HG03139 (cell line): ENCODE measurements at regions not wholly inside any gene's neighbourhood (a gene's known extent, or its start where the extent isn't known, plus 50 kb on each side); places are given as distances from the start of the nearest gene placed in this dataset.

ENCODE experiments used
- ATAC-seq: cut with Tn5 transposase; IDR thresholded peaks from one replicate; pipeline ENCODE4 v1.9.1; 2021; ENCODE audit not compliant: unreplicated experiment

DNA sequence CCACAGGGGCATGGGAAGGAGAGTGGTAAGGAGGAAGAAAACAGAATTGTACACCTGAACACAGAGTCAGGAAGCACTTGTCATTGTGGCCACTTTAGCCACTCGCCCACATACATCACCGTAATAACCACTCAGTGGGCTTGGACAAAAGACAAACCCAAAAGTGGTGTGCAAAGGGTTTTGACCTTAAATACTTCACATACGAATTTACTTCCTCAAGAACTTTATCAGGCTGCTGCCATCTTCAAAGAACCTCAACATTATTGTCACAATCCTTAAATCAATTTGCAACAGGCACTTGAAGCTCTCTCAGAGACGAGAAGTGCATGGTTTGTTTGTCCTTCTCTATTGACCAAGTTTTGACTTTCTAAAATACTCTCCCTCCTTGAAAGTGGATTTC is 187.3 kb upstream of the EGLN3 start:
- ATAC-seq = no peak

- ATAC-seq = no peak
These were observed 186.3 kb upstream of the EGLN3 start for GRCh38 chr14:34137001-34137745.

- no peak for ATAC-seq
These were observed 184.6 kb upstream of the EGLN3 start for GRCh38 chr14:34135492-34135891.

- ATAC-seq = no peak
These were observed 183.6 kb upstream of the EGLN3 start for GRCh38 chr14:34134484-34134883.

GRCh38 chr14:34129927-34130552 is 179.2 kb upstream of the EGLN3 start:
- no peak for ATAC-seq

DNA sequence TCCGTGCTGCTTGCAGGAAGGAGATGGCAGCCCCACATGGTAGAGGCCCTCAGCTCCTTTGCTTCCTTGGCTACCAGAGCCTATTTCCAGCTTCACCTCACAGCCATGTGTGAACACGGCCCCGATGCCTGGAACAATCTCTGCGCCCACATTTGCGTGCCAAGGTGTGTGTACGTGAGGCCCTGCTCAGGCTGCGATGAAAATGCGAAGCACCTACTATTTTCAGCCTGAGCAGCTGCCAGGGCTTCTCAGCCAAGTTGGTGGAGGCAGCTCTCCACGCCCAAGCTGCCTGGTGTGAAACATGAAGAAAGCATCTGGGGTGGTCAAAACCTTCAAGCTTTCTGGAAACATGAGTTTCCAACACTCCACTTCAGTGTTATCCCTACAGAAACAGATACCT is 177.8 kb upstream of the EGLN3 start:
- ATAC-seq = no peak

- no peak for ATAC-seq
These were observed 175.7 kb upstream of the EGLN3 start for GRCh38 chr14:34126586-34126985.

GRCh38 chr14:34124585-34124984 is 173.7 kb upstream of the EGLN3 start:
- ATAC-seq = no peak

DNA sequence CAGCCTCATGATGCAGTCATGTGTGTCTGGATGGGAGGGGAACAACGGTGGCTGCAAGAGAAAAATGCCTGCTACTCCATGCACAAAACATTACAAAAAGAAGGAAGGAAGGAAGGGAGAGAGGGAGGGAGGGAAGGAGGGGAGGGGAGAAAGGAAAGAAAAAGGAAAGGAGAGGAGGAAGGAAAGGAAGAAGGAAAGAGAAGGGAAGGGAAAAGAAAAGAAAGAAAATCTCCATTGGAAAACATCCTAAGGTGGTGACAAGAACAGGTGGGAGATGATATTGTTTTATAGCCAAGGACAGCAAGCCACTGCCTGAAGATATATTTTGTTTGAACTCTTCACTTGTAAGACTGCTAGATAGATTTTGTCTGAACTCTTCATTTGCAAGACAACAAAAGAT is 171.8 kb upstream of the EGLN3 start:
- ATAC-seq = no peak

DNA sequence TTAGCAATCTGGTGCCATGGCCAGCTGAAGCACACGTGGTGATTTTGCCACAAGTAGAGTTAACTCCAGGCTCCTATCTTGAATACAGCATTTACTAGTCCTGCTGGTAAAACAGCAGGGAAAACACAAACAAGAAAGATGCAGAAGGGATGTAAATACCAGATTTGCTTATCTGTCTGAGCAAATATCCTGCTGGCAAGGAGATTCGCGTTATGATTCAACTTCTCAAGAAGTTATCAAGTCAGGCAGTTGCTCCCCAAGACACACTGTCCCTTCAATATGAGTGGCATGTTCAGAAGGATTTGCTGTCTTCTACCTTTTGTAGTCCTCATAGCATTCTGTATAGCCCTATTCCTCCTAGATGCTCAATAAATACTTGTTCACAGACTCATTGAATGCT is 171.2 kb upstream of the EGLN3 start:
- ATAC-seq = no peak

DNA sequence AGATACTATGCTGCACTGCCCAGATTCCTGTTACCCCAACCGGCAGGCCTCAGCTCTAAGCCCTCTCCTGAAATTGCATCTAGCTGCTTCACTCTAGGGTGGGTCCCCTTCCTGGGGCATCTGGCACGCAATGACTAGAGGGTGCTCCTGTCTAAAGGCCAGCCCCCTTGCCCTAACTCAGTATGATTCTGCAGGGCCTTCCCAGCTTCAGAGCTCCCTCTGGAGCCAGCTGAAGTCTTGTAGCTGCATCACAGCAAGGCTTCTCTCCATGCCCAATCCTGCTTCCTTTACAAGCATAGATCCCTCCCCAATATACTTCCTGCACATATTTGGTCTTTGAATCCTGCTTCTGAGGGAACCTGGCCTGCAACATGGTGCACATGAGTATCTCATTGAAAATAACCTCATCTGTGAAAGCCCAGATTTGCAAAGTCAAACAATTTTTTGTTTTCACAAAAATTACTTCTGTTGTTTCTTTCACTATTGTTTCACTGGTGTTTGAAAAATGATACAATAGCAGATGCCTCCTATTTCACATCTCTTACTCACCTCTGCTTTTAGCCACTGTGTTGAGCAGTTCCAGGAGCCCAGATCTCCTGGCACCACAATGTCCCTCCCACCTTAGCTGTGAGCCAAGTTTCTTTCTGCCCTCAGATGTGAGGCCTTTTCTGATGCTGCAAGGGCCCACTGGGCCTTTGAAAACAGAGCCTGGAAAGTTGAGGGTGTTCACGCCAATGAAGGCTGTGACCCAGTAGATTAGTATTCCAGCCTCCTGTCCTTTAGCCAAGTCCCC is 169.5 kb upstream of the EGLN3 start:
- no peak for ATAC-seq

DNA sequence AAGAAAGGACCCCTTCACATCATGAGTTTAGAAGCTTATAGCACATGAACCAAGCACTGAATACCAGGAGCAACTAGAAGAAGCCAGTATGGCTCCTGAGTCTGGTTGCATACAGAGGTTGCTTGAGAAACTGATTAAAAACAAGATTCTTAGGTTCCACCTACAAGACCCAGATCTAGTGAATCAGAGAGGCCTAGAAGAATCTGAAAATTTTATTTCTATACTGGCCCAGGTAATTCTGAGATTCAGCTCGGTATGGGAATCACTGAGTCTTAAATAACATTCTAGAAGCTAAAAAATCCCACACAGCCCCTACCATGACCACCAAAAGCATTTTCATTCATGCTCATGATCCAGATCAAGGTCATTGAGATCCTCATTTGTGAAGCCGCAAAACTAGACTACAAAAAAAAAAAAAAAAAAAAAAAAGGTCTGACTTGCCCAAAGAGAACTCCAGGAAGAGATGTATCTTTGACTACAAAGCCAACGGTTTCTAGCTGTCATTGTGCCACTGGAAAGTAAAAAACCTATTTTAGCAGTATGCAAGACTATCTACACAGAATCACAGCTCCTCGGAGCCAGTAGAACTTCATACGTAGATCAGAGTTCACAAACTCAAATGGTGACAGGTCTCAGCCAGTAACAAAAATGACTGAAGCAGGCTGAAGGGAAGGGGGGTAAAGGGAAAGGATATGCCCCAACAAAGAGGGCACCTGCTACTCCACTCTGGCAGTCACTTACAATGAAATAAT is 168.4 kb upstream of the EGLN3 start:
- no peak for ATAC-seq

DNA sequence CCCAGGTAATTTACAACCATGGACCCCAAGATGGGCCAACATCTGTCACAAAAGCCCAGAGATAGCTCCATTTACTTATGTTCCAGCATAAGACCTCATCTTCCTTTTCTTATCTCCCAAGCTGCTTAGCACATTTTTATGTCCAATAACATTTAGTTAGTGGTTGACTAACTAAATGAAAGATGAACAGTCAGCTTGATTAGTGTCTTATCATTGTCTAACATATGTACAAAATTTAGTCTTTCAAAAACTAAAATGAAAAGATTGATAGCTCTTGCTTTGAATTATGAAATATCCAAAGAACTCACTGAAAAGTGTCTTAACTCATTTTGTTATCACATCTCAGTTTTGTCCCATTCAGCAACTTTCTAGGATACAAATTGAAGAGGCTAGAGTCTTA is 163.1 kb upstream of the EGLN3 start:
- ATAC-seq = no peak

GRCh38 chr14:34113005-34113511 is 162.2 kb upstream of the EGLN3 start:
- no peak for ATAC-seq

GRCh38 chr14:34111953-34112352 is 161.1 kb upstream of the EGLN3 start:
- ATAC-seq = no peak

DNA sequence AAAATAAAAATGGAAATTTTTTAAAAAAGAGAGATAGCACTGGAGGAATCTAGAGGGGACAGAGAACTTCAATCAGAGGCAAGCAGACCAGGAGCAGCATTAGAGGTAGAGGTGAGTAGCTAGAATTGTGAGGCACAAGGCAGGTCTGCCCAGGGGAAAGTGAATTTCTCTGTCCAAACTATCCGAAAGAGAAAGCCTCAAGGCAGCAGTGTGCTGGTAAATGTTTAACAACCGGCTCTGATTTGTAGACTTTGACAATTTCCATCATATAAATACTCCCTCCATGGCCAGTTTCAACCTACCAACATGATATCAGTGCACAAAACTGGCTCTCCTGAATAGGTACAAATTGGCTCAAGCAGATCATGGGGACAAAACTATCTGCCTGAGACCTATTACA is 160.6 kb upstream of the EGLN3 start:
- ATAC-seq = no peak

- no peak for ATAC-seq
These were observed 159.7 kb upstream of the EGLN3 start for GRCh38 chr14:34110531-34110930.

DNA sequence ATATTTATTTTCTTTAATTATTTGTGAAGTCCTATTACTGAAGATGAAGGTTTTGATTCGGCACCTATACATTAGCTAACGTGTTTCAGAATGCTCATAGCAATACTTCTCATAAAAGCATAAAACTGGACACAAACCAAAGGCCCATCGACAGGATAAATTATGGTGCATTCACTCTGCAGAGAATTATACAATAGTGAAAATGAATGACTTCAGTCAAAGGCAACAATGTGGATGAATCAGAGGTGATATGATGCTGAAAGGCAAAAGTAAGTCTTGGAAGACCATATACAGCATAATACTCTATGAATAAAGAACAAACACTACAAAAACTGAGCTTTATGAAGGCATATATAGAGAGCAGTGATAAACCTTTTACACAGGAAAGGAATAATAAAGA is 156.6 kb upstream of the EGLN3 start:
- no peak for ATAC-seq

DNA sequence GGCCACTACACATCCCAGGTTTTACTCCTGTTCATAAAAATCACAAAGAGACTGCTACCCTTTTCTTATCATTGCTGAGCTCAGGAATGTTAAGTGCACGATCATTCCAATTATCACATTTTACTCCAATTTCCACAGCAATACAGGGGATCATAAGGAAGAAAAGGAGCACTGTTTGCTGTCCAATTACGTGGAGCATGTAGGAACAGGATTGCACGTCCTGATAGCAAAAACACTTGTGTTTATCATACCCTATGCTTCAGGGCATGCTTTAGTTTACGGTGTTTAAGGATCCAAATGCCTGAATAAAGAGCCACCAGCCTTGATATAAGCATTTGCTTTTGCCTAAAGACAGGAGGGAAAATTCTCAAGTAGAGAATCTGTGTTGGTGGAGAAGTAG is 155.4 kb upstream of the EGLN3 start:
- no peak for ATAC-seq

- no peak for ATAC-seq
These were observed 153.9 kb upstream of the EGLN3 start for GRCh38 chr14:34104489-34105397.
